H9 (cell line): ENCODE measurements at regions not wholly inside any gene's neighbourhood (a gene's known extent, or its start where the extent isn't known, plus 50 kb on each side); places are given as distances from the start of the nearest gene placed in this dataset.

Experiments
- DNase-seq: peaks from one replicate; pipeline ENCODE4 v3.0.0-alpha.2; 2017
- H2AFZ ChIP-seq: one replicate; pipeline ENCODE4 v1.6.1; 2013; ENCODE audit warnings: mild to moderate bottlenecking, low read length, control low read depth, moderate library complexity
- H2AK5ac ChIP-seq: 2 replicates; pipeline ENCODE4 v1.6.1; 2013; ENCODE audit warnings: low read length, control low read depth, mixed read lengths; ENCODE audit not compliant: insufficient read length
- H2BK120ac ChIP-seq: one replicate; pipeline ENCODE4 v1.6.1; 2013; ENCODE audit warnings: low read depth, mild to moderate bottlenecking, low read length, control low read depth, inconsistent platforms; ENCODE audit not compliant: poor library complexity, severe bottlenecking
- H2BK12ac ChIP-seq: 2 replicates; pipeline ENCODE4 v1.6.1; 2013; ENCODE audit warnings: low read length, control low read depth, mixed read lengths, low read depth; ENCODE audit not compliant: insufficient read length
- H2BK15ac ChIP-seq: 2 replicates; pipeline ENCODE4 v1.6.1; 2013; ENCODE audit warnings: low read depth, low read length, control low read depth
- H2BK20ac ChIP-seq: one replicate; pipeline ENCODE4 v1.6.1; 2013; ENCODE audit warnings: low read depth, mild to moderate bottlenecking, low read length, control low read depth, inconsistent platforms; ENCODE audit not compliant: poor library complexity, severe bottlenecking
- H2BK5ac ChIP-seq: 2 replicates; pipeline ENCODE4 v1.6.1; 2013; ENCODE audit warnings: low read length, control low read depth, mixed read lengths; ENCODE audit not compliant: insufficient read length
- H3K14ac ChIP-seq: 2 replicates; pipeline ENCODE4 v1.6.1; 2013; ENCODE audit warnings: low read length, control low read depth; ENCODE audit not compliant: insufficient read depth
- H3K18ac ChIP-seq: 2 replicates; pipeline ENCODE4 v1.6.1; 2013; ENCODE audit warnings: low read depth, mild to moderate bottlenecking, mixed read lengths, low read length, control low read depth; ENCODE audit not compliant: insufficient read length
- H3K23ac ChIP-seq: 2 replicates; pipeline ENCODE4 v1.6.1; 2013; ENCODE audit warnings: low read length, control low read depth, mixed read lengths, low read depth; ENCODE audit not compliant: insufficient read length
- H3K23me2 ChIP-seq: 2 replicates; pipeline ENCODE4 v1.6.1; 2013; ENCODE audit warnings: low read depth, mild to moderate bottlenecking, mixed read lengths, low read length, control low read depth; ENCODE audit not compliant: insufficient read length, poor library complexity, severe bottlenecking
- H3K27ac ChIP-seq: 2 replicates; pipeline ENCODE4 v1.5.1; 2013; ENCODE audit warnings: low read length, control low read depth, mixed read lengths, low read depth; ENCODE audit not compliant: insufficient read length
- H3K27me3 ChIP-seq: 2 replicates; pipeline ENCODE4 v1.6.1; 2013; ENCODE audit warnings: low read length, control low read depth, inconsistent platforms; ENCODE audit not compliant: insufficient read depth
- H3K4ac ChIP-seq: 2 replicates; pipeline ENCODE4 v1.6.1; 2013; ENCODE audit warnings: low read depth, mild to moderate bottlenecking, control low read depth, inconsistent platforms, low read length, moderate library complexity
- H3K4me1 ChIP-seq: 2 replicates; pipeline ENCODE4 v1.6.1; 2013; ENCODE audit warnings: low read length, control low read depth, inconsistent platforms; ENCODE audit not compliant: insufficient read depth
- H3K4me2 ChIP-seq: 2 replicates; pipeline ENCODE4 v1.6.1; 2013; ENCODE audit warnings: low read length, control low read depth, mixed read lengths; ENCODE audit not compliant: insufficient read length, insufficient read depth
- H3K56ac ChIP-seq: 2 replicates; pipeline ENCODE4 v1.6.1; 2013; ENCODE audit warnings: low read depth, mild to moderate bottlenecking, mixed read lengths, low read length, control low read depth; ENCODE audit not compliant: insufficient read length
- H3K79me1 ChIP-seq: 2 replicates; pipeline ENCODE4 v1.6.1; 2013; ENCODE audit warnings: low read depth, mild to moderate bottlenecking, moderate library complexity, low read length, control low read depth, inconsistent platforms; ENCODE audit not compliant: insufficient read depth, poor library complexity, severe bottlenecking
- H3K79me2 ChIP-seq: 2 replicates; pipeline ENCODE4 v1.6.1; 2013; ENCODE audit warnings: low read length, control low read depth, inconsistent platforms; ENCODE audit not compliant: insufficient read depth
- H3K9ac ChIP-seq: 2 replicates; pipeline ENCODE4 v1.6.1; 2013; ENCODE audit warnings: low read length, control low read depth, mixed read lengths; ENCODE audit not compliant: insufficient read length; ENCODE audit errors: extremely low read depth
- H3K9me3 ChIP-seq: one replicate; pipeline ENCODE4 v1.6.1; 2013; ENCODE audit warnings: low read depth, low read length, inconsistent platforms; ENCODE audit not compliant: control insufficient read depth
- H3T11ph ChIP-seq: one replicate; pipeline ENCODE4 v1.6.1; 2013; ENCODE audit warnings: mild to moderate bottlenecking, low read length, control low read depth, inconsistent platforms
- H4K20me1 ChIP-seq: one replicate; pipeline ENCODE4 v1.6.1; 2013; ENCODE audit not compliant: control insufficient read depth, insufficient read length, insufficient read depth
- H4K5ac ChIP-seq: 2 replicates; pipeline ENCODE4 v1.6.1; 2013; ENCODE audit warnings: low read depth, mild to moderate bottlenecking, mixed read lengths, low read length, control low read depth; ENCODE audit not compliant: insufficient read length
- H4K8ac ChIP-seq: replicated peaks from 2 replicates; pipeline ENCODE4 v1.6.1; 2013; ENCODE audit warnings: low read length, control low read depth, mixed read lengths, low read depth; ENCODE audit not compliant: insufficient read length
- H4K91ac ChIP-seq: 2 replicates; pipeline ENCODE4 v1.6.1; 2013; ENCODE audit warnings: low read depth, mild to moderate bottlenecking, moderate library complexity, mixed read lengths, low read length, control low read depth; ENCODE audit not compliant: insufficient read length
- H3K27ac Mint-ChIP-seq, 3 experiments: 2 replicates in 2 of 3; 3 replicates in 1 of 3; pipeline ENCODE4 v1.8.0; 2020 to 2021; ENCODE audit warnings: mixed read lengths in 3 of 3, mild to moderate bottlenecking in 1 of 3, moderate library complexity in 1 of 3
- H3K27me3 Mint-ChIP-seq: 2 replicates; pipeline ENCODE4 v1.8.0; 2021; ENCODE audit warnings: low read depth, mild to moderate bottlenecking, moderate library complexity, mixed read lengths
- H3K36me3 Mint-ChIP-seq, 3 experiments: 2 replicates in 2 of 3; 3 replicates in 1 of 3; pipeline ENCODE4 v1.8.0; 2020 to 2021; ENCODE audit warnings: low read depth in 3 of 3, mixed read lengths in 3 of 3; ENCODE audit not compliant: insufficient read depth in 1 of 3
- H3K4me1 Mint-ChIP-seq, 2 experiments: 2 replicates each; pipeline ENCODE4 v1.8.0; 2020; ENCODE audit warnings: mixed read lengths in 2 of 2
- H3K4me3 Mint-ChIP-seq, 2 experiments: 2 replicates in 1 of 2; 3 replicates in 1 of 2; pipeline ENCODE4 v1.8.0; 2020 to 2021; ENCODE audit warnings: mild to moderate bottlenecking in 2 of 2, mixed read lengths in 2 of 2, moderate library complexity in 1 of 2
- H3K9me3 Mint-ChIP-seq, 2 experiments: 2 replicates in 1 of 2; 3 replicates in 1 of 2; pipeline ENCODE4 v1.8.0; 2020; ENCODE audit warnings: mild to moderate bottlenecking in 2 of 2, mixed read lengths in 2 of 2, moderate library complexity in 1 of 2
- WGBS: extraction: QIAGEN DNeasy Blood & Tissue Kit; methylation state at CpG from one replicate; pipeline ENCODE4 v1.1.7; 2013; ENCODE audit warnings: missing lambda C conversion rate, low lambda C conversion rate, mixed read lengths; ENCODE audit not compliant: insufficient read length; ENCODE audit errors: extremely low coverage; 5-methylcytosine and 5-hydroxymethylcytosine counted together
- TF ChIP-seq, protein P1 (sequence below): fragments of 200-600 bp; sonication (generic); conservative IDR thresholded peaks from 3 replicates; pipeline ENCODE4 v1.8.0; 2021; ENCODE audit warnings: antibody characterized with exemption, mild to moderate bottlenecking

DNA sequence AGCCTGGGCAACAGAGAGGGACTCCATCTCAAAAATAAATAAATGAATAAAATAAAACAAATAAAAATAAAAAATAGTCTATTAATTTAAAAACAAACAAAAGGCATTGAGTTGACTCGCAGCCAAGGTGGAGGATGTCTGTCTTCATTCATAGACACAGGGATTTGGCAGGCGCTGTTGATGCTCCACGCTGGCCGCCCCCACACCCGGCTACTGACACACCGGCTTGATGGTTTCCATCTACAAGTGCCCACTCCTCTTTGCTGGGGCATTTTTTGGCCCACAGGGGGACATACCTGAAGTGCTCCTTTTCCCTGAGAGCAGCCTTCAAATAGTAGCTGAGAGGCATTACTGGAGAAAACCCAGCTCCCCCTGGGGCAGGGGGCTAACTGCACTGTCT is 178.3 kb upstream of the RALGAPA2 start:
- H3K4me1 Mint-ChIP-seq, result peaks cover 64 to 66% of the 10 kb centered on the region in 2 experiments
- Histone ChIP-seq H3K23me2 (no peaks in the 10 kb centered on the region), H3K18ac (no peak overlapping the region), H3K23ac (no peak overlapping the region), H3T11ph (no peak overlapping the region), H2AK5ac (no peak overlapping the region), H2AFZ (no peak overlapping the region), H2BK12ac (no peak overlapping the region), H4K5ac (no peak overlapping the region), H2BK120ac (no peak overlapping the region), H3K27me3 (no peaks in the 10 kb centered on the region), H3K9ac (no peak overlapping the region), H2BK20ac (no peak overlapping the region), H3K4me1 (peaks cover 7% of the 10 kb centered on the region; the same call in 1 of the 2 replicates), H4K8ac (no peak overlapping the region), H2BK15ac (no peak overlapping the region), H3K14ac (no peak overlapping the region), H3K27ac (no peak overlapping the region), H3K79me1 (no peaks in the 10 kb centered on the region), H3K9me3 (no peaks in the 10 kb centered on the region), H3K79me2 (no peaks in the 10 kb centered on the region), H4K91ac (no peak overlapping the region), H3K4ac (no peak overlapping the region), H2BK5ac (no peak overlapping the region), H3K4me2 (no peak overlapping the region), H4K20me1 (no peaks in the 10 kb centered on the region), H3K56ac (no peak overlapping the region)
- no peak overlapping the region for H3K27ac Mint-ChIP-seq
- WGBS, result no CpG with 5 or more reads among the region's 6 CpGs
- H3K36me3 Mint-ChIP-seq, result no peaks in the 10 kb centered on the region
- peaks cover 0 to 5% of the 10 kb centered on the region in 2 experiments; a peak in 1 of 5 replicates for H3K9me3 Mint-ChIP-seq
- DNase-seq, result no peak
- no peak overlapping the region for H3K4me3 Mint-ChIP-seq
- peaks cover 14% of the 10 kb centered on the region for H3K27me3 Mint-ChIP-seq
- TF ChIP-seq, protein P1, sequence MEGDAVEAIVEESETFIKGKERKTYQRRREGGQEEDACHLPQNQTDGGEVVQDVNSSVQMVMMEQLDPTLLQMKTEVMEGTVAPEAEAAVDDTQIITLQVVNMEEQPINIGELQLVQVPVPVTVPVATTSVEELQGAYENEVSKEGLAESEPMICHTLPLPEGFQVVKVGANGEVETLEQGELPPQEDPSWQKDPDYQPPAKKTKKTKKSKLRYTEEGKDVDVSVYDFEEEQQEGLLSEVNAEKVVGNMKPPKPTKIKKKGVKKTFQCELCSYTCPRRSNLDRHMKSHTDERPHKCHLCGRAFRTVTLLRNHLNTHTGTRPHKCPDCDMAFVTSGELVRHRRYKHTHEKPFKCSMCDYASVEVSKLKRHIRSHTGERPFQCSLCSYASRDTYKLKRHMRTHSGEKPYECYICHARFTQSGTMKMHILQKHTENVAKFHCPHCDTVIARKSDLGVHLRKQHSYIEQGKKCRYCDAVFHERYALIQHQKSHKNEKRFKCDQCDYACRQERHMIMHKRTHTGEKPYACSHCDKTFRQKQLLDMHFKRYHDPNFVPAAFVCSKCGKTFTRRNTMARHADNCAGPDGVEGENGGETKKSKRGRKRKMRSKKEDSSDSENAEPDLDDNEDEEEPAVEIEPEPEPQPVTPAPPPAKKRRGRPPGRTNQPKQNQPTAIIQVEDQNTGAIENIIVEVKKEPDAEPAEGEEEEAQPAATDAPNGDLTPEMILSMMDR, result no peak
